Smooth muscle cell (in vitro differentiated cells): ENCODE measurements at regions not wholly inside any gene's neighbourhood (a gene's known extent, or its start where the extent isn't known, plus 50 kb on each side); places are given as distances from the start of the nearest gene placed in this dataset.
"Not testable (repeated sequence)": the region's sequence is repeated elsewhere in the genome, so short reads cannot be mapped to it uniquely, and the experiment has no call there.

ENCODE experiments used
- DNase-seq: peaks from one replicate; lab custom pipeline; 2025; ENCODE audit not compliant: unreplicated experiment; lab: John Stamatoyannopoulos, UW
- H2AFZ ChIP-seq: fragments of 200-600 bp; sonication (generic); 2 replicates; pipeline ENCODE4 v1.6.0; 2016; ENCODE audit warnings: antibody characterized with exemption, low read depth, mild to moderate bottlenecking
- H3F3A ChIP-seq: fragments of 200-600 bp; sonication (generic); 2 replicates; pipeline ENCODE4 v1.6.0; 2017; ENCODE audit warnings: antibody characterized with exemption, low read depth
- H3K27ac ChIP-seq: fragments of 200-600 bp; sonication (generic); 2 replicates; pipeline ENCODE4 v1.5.1; 2016; ENCODE audit warnings: low read depth, mild to moderate bottlenecking
- H3K27me3 ChIP-seq: fragments of 200-600 bp; sonication (generic); 2 replicates; pipeline ENCODE4 v1.6.1; 2016; ENCODE audit warnings: low read depth, mild to moderate bottlenecking
- H3K36me3 ChIP-seq: fragments of 200-600 bp; sonication (generic); 2 replicates; pipeline ENCODE4 v1.5.1; 2016; ENCODE audit warnings: low read depth
- H3K4me1 ChIP-seq: fragments of 200-600 bp; sonication (generic); 2 replicates; pipeline ENCODE4 v1.5.1; 2016; ENCODE audit warnings: low read depth
- H3K4me2 ChIP-seq: fragments of 200-600 bp; sonication (generic); 2 replicates; pipeline ENCODE4 v1.6.0; 2016; ENCODE audit warnings: mild to moderate bottlenecking
- H3K4me3 ChIP-seq: fragments of 200-600 bp; sonication (generic); 2 replicates; pipeline ENCODE4 v1.5.1; 2016; ENCODE audit warnings: mild to moderate bottlenecking
- H3K79me2 ChIP-seq: fragments of 200-600 bp; sonication (generic); 2 replicates; pipeline ENCODE4 v1.6.0; 2016; ENCODE audit warnings: low read depth, mild to moderate bottlenecking
- H3K9ac ChIP-seq: fragments of 200-600 bp; sonication (generic); 2 replicates; pipeline ENCODE4 v1.6.0; 2016; ENCODE audit warnings: low read depth
- H3K9me3 ChIP-seq: fragments of 200-600 bp; sonication (generic); replicated peaks from 2 replicates; pipeline ENCODE4 v1.5.1; 2016; ENCODE audit warnings: low read depth
- H4K20me1 ChIP-seq: fragments of 200-600 bp; sonication (generic); 2 replicates; pipeline ENCODE4 v1.6.0; 2016; ENCODE audit warnings: low read depth
- CTCF ChIP-seq: fragments of 200-600 bp; sonication (generic); IDR thresholded peaks from 2 replicates; pipeline ENCODE4 v1.5.1; 2017; ENCODE audit warnings: borderline replicate concordance, mild to moderate bottlenecking, antibody characterized with exemption; ENCODE audit not compliant: insufficient read depth, poor library complexity, severe bottlenecking
- WGBS: methylation state at CpG from one replicate; pipeline ENCODE4 v1.1.7; 2016; ENCODE audit warnings: low lambda C conversion rate; 5-methylcytosine and 5-hydroxymethylcytosine counted together

GRCh38 chr1:21385022-21385421 lies 54.9 kb upstream of the NBPF3 start:
- no peaks in the 10 kb centered on the region for H3K79me2 ChIP-seq
- WGBS, result 91% methylated on average over 10 of the region's 10 CpGs
- no peak for TF ChIP-seq CTCF

GRCh38 chr1:21384620-21385019 lies 55.3 kb upstream of the NBPF3 start:
- Histone ChIP-seq H4K20me1 (peaks cover 6% of the 10 kb centered on the region), H3K9ac (no peak overlapping the region), H2AFZ (no peak overlapping the region), H3K36me3 (no peaks in the 10 kb centered on the region), H3K9me3 (no peaks in the 10 kb centered on the region), H3K27ac (no peak overlapping the region), H3K79me2 (no peaks in the 10 kb centered on the region), H3K4me1 (no peaks in the 10 kb centered on the region), H3K27me3 (no peaks in the 10 kb centered on the region), H3K4me2 (no peak overlapping the region), H3K4me3 (no peak overlapping the region), H3F3A (peaks cover 6% of the 10 kb centered on the region)
- no peak for DNase-seq
- no peak for TF ChIP-seq CTCF
- WGBS, result 82% methylated on average over 6 of the region's 6 CpGs

More at GRCh38 chr1:21385022-21385421, 54.9 kb upstream of the NBPF3 start:
- no peak overlapping the region for H3K27ac ChIP-seq
- no peaks in the 10 kb centered on the region for H3K4me1 ChIP-seq
- H3K4me2 ChIP-seq, result no peak overlapping the region
- no peak for DNase-seq
- H3K4me3 ChIP-seq, result no peak overlapping the region
- H4K20me1 ChIP-seq, result peaks cover 6% of the 10 kb centered on the region
- H2AFZ ChIP-seq, result no peak overlapping the region
- peaks cover 6% of the 10 kb centered on the region for H3F3A ChIP-seq
- no peaks in the 10 kb centered on the region for H3K9me3 ChIP-seq
- H3K9ac ChIP-seq, result no peak overlapping the region
- H3K36me3 ChIP-seq, result no peaks in the 10 kb centered on the region
- H3K27me3 ChIP-seq, result no peaks in the 10 kb centered on the region

GRCh38 chr1:21383785-21384401 lies 56.0 kb upstream of the NBPF3 start:
- no peak overlapping the region for H3K27ac ChIP-seq
- H3K4me1 ChIP-seq, result no peaks in the 10 kb centered on the region
- no peak overlapping the region for H3K9ac ChIP-seq
- no peak overlapping the region for H3K4me2 ChIP-seq
- TF ChIP-seq CTCF, result peak; percentile 9
- peaks cover 6% of the 10 kb centered on the region for H4K20me1 ChIP-seq
- 49% methylated on average over 5 of the region's 5 CpGs for WGBS
- H3K27me3 ChIP-seq, result no peaks in the 10 kb centered on the region
- H3K79me2 ChIP-seq, result no peaks in the 10 kb centered on the region
- peaks cover 6% of the 10 kb centered on the region for H3F3A ChIP-seq
- no peak for DNase-seq
- H3K4me3 ChIP-seq, result no peak overlapping the region
- no peaks in the 10 kb centered on the region for H3K36me3 ChIP-seq
- H3K9me3 ChIP-seq, result no peaks in the 10 kb centered on the region
- no peak overlapping the region for H2AFZ ChIP-seq

- H3F3A ChIP-seq, result peaks cover 6% of the 10 kb centered on the region
- H3K27me3 ChIP-seq, result no peaks in the 10 kb centered on the region
- no peaks in the 10 kb centered on the region for H3K9me3 ChIP-seq
- no peak overlapping the region for H3K4me3 ChIP-seq
- no peaks in the 10 kb centered on the region for H3K36me3 ChIP-seq
- H3K27ac ChIP-seq, result no peak overlapping the region
- peaks cover 6% of the 10 kb centered on the region for H4K20me1 ChIP-seq
- no peak for TF ChIP-seq CTCF
- H2AFZ ChIP-seq, result no peak overlapping the region
- WGBS, result 74% methylated on average over 3 of the region's 3 CpGs
- no peaks in the 10 kb centered on the region for H3K4me1 ChIP-seq
- H3K79me2 ChIP-seq, result no peaks in the 10 kb centered on the region
- DNase-seq, result no peak
- H3K9ac ChIP-seq, result no peak overlapping the region
- H3K4me2 ChIP-seq, result no peak overlapping the region
Measured at GRCh38 chr1:21381354-21381753, 58.6 kb upstream of the NBPF3 start.

- H3F3A ChIP-seq, H3K9ac ChIP-seq, H3K27ac ChIP-seq, H3K79me2 ChIP-seq, H3K36me3 ChIP-seq, H4K20me1 ChIP-seq, H3K27me3 ChIP-seq, H3K4me3 ChIP-seq, H3K4me1 ChIP-seq, H3K9me3 ChIP-seq, H2AFZ ChIP-seq, DNase-seq, H3K4me2 ChIP-seq: not testable (repeated sequence)
- WGBS, result 84% methylated on average over 7 of the region's 7 CpGs
Measured at GRCh38 chr1:21380147-21380546, 59.8 kb upstream of the NBPF3 start.
